NT2/D1 (cell line): ENCODE measurements at regions not wholly inside any gene's neighbourhood (a gene's known extent, or its start where the extent isn't known, plus 50 kb on each side); places are given as distances from the start of the nearest gene placed in this dataset.

Experiments used
- DNase-seq: peaks from one replicate; pipeline ENCODE4 v3.0.0-alpha.2; 2011; ENCODE audit warnings: low read depth, low spot score
- H3K27me3 ChIP-seq: 2 replicates; pipeline ENCODE4 v1.6.0; 2011; ENCODE audit warnings: mild to moderate bottlenecking; ENCODE audit not compliant: insufficient read length, insufficient read depth
- H3K36me3 ChIP-seq: 2 replicates; pipeline ENCODE4 v1.6.1; 2011; ENCODE audit warnings: mild to moderate bottlenecking, low read length, mixed read lengths; ENCODE audit not compliant: insufficient read depth, insufficient read length
- H3K4me1 ChIP-seq: 2 replicates; pipeline ENCODE4 v1.5.1; 2011; ENCODE audit not compliant: insufficient read depth, insufficient read length
- H3K4me3 ChIP-seq: 2 replicates; pipeline ENCODE4 v1.5.1; 2011; ENCODE audit warnings: low read depth; ENCODE audit not compliant: insufficient read length
- H3K9ac ChIP-seq: 2 replicates; pipeline ENCODE4 v1.6.0; 2011; ENCODE audit warnings: low read depth; ENCODE audit not compliant: insufficient read length
- H3K9me3 ChIP-seq: 2 replicates; pipeline ENCODE4 v1.5.1; 2011; ENCODE audit warnings: mild to moderate bottlenecking, low read length; ENCODE audit not compliant: insufficient read depth
- SUZ12 ChIP-seq: IDR thresholded peaks from 2 replicates; pipeline ENCODE4 v1.6.1; 2011; ENCODE audit not compliant: insufficient read length, insufficient read depth; ENCODE audit errors: extremely low read depth
- YY1 ChIP-seq: IDR thresholded peaks from 2 replicates; pipeline ENCODE4 v1.6.1; 2011; ENCODE audit not compliant: insufficient read length, insufficient read depth
- ZNF274 ChIP-seq: IDR thresholded peaks from 2 replicates; pipeline ENCODE4 v1.6.1; 2011; ENCODE audit warnings: mild to moderate bottlenecking, low read depth, low read length

GRCh38 chr1:113278371-113278770, 111.9 kb upstream of the MAGI3 start:
- DNase-seq = no peak
- no peaks in the 10 kb centered on the region for H3K27me3 ChIP-seq
- H3K9me3 ChIP-seq = no peaks in the 10 kb centered on the region
- no peak for TF ChIP-seq ZNF274
- no peak for TF ChIP-seq YY1
- TF ChIP-seq SUZ12 = no peak
- H3K36me3 ChIP-seq = no peaks in the 10 kb centered on the region
- no peak overlapping the region for H3K9ac ChIP-seq
- H3K4me1 ChIP-seq = no peaks in the 10 kb centered on the region
- no peak overlapping the region for H3K4me3 ChIP-seq

- Histone ChIP-seq H3K9ac (no peak overlapping the region), H3K4me3 (no peak overlapping the region), H3K36me3 (no peaks in the 10 kb centered on the region), H3K4me1 (no peaks in the 10 kb centered on the region), H3K27me3 (no peaks in the 10 kb centered on the region), H3K9me3 (no peaks in the 10 kb centered on the region)
- DNase-seq = no peak
- TF ChIP-seq SUZ12 = no peak
- no peak for TF ChIP-seq ZNF274
- no peak for TF ChIP-seq YY1
These were observed 111.5 kb upstream of the MAGI3 start for GRCh38 chr1:113278777-113279176.

DNA sequence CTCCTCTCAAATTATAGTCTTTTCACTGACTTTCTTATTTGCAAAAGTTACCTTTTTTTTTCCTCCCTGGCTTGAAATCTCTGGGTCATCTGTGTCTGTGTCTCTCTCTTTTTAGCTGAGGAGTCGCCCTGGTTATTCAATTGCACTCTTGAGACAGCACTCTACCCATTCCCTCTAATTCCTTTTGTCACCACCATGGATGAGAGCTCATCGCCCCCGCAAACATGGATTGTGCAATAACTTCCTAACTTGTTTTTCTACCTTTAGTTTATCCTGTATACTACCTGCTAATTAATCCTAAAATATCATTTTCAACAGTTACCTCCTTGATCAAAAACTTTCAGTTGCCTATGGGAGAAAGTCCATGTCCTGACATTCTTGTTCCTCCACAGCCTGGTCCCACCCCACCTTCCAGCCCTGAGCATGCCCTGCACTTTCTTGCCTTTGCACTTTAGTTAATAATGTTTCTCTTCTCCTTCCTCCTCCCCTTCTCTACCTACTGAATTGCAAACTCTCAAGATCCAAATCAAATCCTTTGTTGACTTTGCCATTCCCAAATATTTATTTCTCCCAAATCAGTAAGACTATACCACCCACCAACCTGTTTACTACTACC, 110.4 kb upstream of the MAGI3 start:
- no peaks in the 10 kb centered on the region for H3K4me1 ChIP-seq
- no peaks in the 10 kb centered on the region for H3K36me3 ChIP-seq
- H3K9ac ChIP-seq = no peak overlapping the region
- H3K9me3 ChIP-seq = no peaks in the 10 kb centered on the region
- no peak overlapping the region for H3K4me3 ChIP-seq
- H3K27me3 ChIP-seq = no peaks in the 10 kb centered on the region
- no peak for DNase-seq
- no peak for TF ChIP-seq SUZ12
- TF ChIP-seq ZNF274 = no peak
- no peak for TF ChIP-seq YY1

GRCh38 chr1:113280581-113280980, 109.7 kb upstream of the MAGI3 start:
- Histone ChIP-seq H3K27me3 (no peaks in the 10 kb centered on the region), H3K4me3 (no peak overlapping the region), H3K36me3 (no peaks in the 10 kb centered on the region), H3K9ac (no peak overlapping the region), H3K4me1 (no peaks in the 10 kb centered on the region), H3K9me3 (no peaks in the 10 kb centered on the region)
- TF ChIP-seq SUZ12 = no peak
- no peak for TF ChIP-seq YY1
- TF ChIP-seq ZNF274 = no peak
- DNase-seq = no peak

GRCh38 chr1:113281550-113281949, 108.8 kb upstream of the MAGI3 start:
- H3K9ac ChIP-seq = no peak overlapping the region
- H3K9me3 ChIP-seq = no peaks in the 10 kb centered on the region
- no peak overlapping the region for H3K4me3 ChIP-seq
- TF ChIP-seq YY1 (no peak), ZNF274 (no peak), SUZ12 (no peak)
- H3K27me3 ChIP-seq = no peaks in the 10 kb centered on the region
- H3K36me3 ChIP-seq = no peaks in the 10 kb centered on the region
- no peak for DNase-seq
- H3K4me1 ChIP-seq = no peaks in the 10 kb centered on the region

DNA sequence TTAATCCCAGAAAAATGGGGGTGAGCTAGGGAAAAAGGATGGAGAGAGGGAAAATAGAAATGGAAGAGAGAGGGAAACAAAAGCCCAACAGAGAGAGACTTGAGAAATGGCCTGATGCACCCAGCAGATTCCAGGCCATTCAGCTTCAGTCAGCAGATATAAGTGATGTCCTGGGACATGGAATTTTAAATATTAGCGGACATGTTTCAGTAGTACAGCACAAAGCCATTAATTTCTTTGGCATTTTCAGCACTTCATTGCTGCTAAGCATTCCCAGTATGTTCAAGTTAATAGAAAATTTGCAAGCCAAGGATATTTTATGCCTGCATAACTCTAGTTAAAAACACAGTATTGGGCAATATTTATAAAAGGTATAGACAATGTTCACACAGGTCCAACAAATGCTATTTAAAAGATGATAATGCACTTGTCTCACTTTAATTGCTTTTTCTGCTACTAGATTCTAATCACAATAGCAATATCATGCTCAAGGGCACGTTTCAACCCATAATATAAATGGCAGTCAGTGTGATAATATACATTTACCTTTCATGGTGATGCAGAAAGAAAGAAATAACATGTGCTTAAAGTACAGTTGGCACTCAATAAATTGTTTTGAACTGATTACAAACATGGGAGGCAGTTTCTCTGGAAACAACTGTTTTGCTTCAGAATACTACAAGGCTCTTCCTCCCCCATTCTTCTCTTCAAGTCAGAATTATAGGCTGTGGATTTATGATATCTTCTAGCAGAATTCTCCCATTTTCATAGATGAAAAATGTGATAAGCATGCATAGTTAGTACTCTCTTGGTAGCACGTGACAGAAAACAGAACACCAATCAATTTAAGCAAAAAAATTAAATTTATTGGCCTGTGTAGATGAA, 108.1 kb upstream of the MAGI3 start:
- Histone ChIP-seq H3K36me3 (no peaks in the 10 kb centered on the region), H3K4me1 (no peaks in the 10 kb centered on the region), H3K27me3 (no peaks in the 10 kb centered on the region), H3K4me3 (no peak overlapping the region), H3K9me3 (no peaks in the 10 kb centered on the region), H3K9ac (no peak overlapping the region)
- DNase-seq = no peak
- TF ChIP-seq SUZ12 = no peak
- no peak for TF ChIP-seq ZNF274
- TF ChIP-seq YY1 = no peak

DNA sequence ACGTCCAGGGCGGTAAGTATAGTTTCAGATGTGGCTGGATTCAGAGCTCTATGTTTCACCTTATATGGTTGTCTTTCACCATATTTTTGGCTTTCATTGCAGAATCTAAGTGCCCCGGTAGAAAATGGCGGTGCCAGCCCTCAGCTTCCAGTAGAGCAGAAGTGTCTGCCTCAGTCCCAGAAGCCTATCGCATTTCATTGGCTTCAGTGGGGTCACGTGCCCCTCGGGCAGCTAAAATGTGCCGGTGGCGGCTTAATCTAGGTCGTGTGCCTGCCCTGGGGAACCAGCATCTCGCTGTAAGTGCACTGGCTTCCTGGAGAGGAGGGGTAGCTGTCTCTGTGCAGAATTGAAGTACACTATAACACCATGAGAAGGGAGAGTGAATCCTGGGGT, 107.4 kb upstream of the MAGI3 start:
- H3K4me1 ChIP-seq = no peaks in the 10 kb centered on the region
- TF ChIP-seq YY1 (no peak), ZNF274 (no peak), SUZ12 (no peak)
- H3K9ac ChIP-seq = no peak overlapping the region
- no peaks in the 10 kb centered on the region for H3K9me3 ChIP-seq
- no peaks in the 10 kb centered on the region for H3K27me3 ChIP-seq
- no peaks in the 10 kb centered on the region for H3K36me3 ChIP-seq
- no peak overlapping the region for H3K4me3 ChIP-seq
- no peak for DNase-seq
